Gastrocnemius medialis (tissue), 4 donors: ENCODE measurements at regions not wholly inside any gene's neighbourhood (a gene's known extent, or its start where the extent isn't known, plus 50 kb on each side); places are given as distances from the start of the nearest gene placed in this dataset.

Source experiments
- POLR2A ChIP-seq, 2 donors: fragments of 450-650 bp; IDR thresholded peaks; one replicate each; pipeline ENCODE4 v1.6.1; 2017; ENCODE audit warnings: antibody characterized with exemption in 2 of 2, mild to moderate bottlenecking in 2 of 2, moderate library complexity in 2 of 2
- TF ChIP-seq, protein P1 (sequence below), 5 experiments: fragments of 450-650 bp in 3 of 5; fragments of 200-600 bp in 2 of 5; sonication (generic) in 2 of 5; IDR thresholded peaks in 4 of 5; conservative IDR thresholded peaks in 1 of 5; 1 replicate in 4 of 5; 2 replicates in 1 of 5; pipeline ENCODE4 v1.5.1; 2016 to 2019; ENCODE audit warnings: antibody characterized with exemption in 5 of 5, mild to moderate bottlenecking in 3 of 5, moderate library complexity in 3 of 5

DNA sequence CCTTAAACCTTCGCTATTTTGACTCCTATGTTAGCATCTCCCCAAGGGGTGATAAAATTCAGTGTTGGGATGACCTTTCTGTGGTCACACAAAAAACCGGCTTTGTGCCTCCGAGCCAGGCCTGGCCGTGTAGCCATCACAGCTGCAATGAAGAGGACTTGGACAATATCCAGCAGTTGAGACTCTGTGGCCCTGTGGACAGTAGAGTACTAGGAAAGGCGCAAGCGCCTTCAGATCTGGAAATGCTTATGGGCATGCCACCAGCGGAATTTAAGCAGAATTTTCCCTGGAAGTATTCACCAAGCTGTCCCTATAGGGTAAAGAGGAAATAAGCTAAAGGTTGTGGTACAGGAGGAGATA, 63.3 kb upstream of the SLC2A12 start:
- TF ChIP-seq, protein P1, sequence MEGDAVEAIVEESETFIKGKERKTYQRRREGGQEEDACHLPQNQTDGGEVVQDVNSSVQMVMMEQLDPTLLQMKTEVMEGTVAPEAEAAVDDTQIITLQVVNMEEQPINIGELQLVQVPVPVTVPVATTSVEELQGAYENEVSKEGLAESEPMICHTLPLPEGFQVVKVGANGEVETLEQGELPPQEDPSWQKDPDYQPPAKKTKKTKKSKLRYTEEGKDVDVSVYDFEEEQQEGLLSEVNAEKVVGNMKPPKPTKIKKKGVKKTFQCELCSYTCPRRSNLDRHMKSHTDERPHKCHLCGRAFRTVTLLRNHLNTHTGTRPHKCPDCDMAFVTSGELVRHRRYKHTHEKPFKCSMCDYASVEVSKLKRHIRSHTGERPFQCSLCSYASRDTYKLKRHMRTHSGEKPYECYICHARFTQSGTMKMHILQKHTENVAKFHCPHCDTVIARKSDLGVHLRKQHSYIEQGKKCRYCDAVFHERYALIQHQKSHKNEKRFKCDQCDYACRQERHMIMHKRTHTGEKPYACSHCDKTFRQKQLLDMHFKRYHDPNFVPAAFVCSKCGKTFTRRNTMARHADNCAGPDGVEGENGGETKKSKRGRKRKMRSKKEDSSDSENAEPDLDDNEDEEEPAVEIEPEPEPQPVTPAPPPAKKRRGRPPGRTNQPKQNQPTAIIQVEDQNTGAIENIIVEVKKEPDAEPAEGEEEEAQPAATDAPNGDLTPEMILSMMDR (IDR thresholded peaks at IDR 0.05 in 4 of 5, conservative IDR thresholded peaks at IDR 0.05 in 1 of 5), result no peak
- TF ChIP-seq POLR2A (IDR thresholded peaks at IDR 0.05), result no peak
